ENCODE measurements at regions not wholly inside any gene's neighbourhood (a gene's known extent, or its start where the extent isn't known, plus 50 kb on each side); places are given as distances from the start of the nearest gene placed in this dataset.

DNA sequence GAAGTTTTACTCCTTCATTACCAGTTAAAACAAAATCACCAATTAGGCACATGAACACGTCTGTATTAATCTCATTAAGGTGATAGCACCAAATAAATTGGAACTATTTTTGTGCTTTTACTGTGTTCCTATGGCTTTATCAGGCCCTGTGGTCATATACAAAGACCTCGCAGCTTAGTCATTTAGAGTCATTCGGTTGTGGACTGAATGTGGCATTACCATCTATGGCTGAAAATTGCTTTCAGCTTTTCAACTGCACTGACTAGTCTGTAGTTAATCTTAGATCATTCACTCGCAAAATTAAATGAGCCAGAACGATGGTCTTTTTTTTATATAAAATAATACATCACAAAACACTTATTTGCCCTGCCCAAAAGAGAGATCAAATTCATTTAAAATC, 601.7 kb downstream of the NR4A2 start:
- TF ChIP-seq MYC (IDR thresholded peaks at IDR 0.05; ENCODE audit: low read depth, low read length), result no peak
- no peak for TF ChIP-seq CTCF (IDR thresholded peaks at IDR 0.05; ENCODE audit: extremely low read depth in 1 of 2, insufficient read depth in 1 of 2, low read depth in 1 of 2, low read length in 2 of 2)
- TF ChIP-seq JUN (IDR thresholded peaks at IDR 0.05; ENCODE audit: borderline replicate concordance, insufficient read depth, insufficient read length, low read depth), result no peak
- TF ChIP-seq, protein P1, sequence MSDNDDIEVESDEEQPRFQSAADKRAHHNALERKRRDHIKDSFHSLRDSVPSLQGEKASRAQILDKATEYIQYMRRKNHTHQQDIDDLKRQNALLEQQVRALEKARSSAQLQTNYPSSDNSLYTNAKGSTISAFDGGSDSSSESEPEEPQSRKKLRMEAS (IDR thresholded peaks at IDR 0.05; ENCODE audit: insufficient read depth, insufficient read length), result no peak
- no peak for TF ChIP-seq POLR2A (IDR thresholded peaks at IDR 0.05; ENCODE audit: low read depth, low read length)
- TF ChIP-seq EZH2 (IDR thresholded peaks at IDR 0.05; ENCODE audit: borderline replicate concordance, low read depth, low read length, severe bottlenecking), result no peak
- no peak for TF ChIP-seq POLR2AphosphoS5 (IDR thresholded peaks at IDR 0.05; ENCODE audit: insufficient read depth, low read depth, low read length)
- TF ChIP-seq GATA2 (IDR thresholded peaks at IDR 0.05; ENCODE audit: insufficient read depth, insufficient read length, low read depth, low read length), result no peak
- TF ChIP-seq FOS (IDR thresholded peaks at IDR 0.05; ENCODE audit: borderline replicate concordance, insufficient read depth, low read length), result no peak
